HEK293T (cell line): ENCODE measurements at regions not wholly inside any gene's neighbourhood (a gene's known extent, or its start where the extent isn't known, plus 50 kb on each side); places are given as distances from the start of the nearest gene placed in this dataset.

Source experiments
- CTCF ChIA-PET: fragments of 350-600 bp; formaldehyde crosslinking; extraction: SDS; loops from one replicate; lab custom pipeline; 2021; ENCODE audit warnings: antibody characterized with exemption, inconsistent platforms; lab: Yijun Ruan, JAX
- POLR2A ChIA-PET: fragments of 350-600 bp; formaldehyde crosslinking; extraction: SDS; loops from one replicate; lab custom pipeline; 2020; ENCODE audit warnings: antibody characterized with exemption, inconsistent platforms; lab: Yijun Ruan, JAX
- DNase-seq: peaks from one replicate; pipeline ENCODE4 v3.0.0; 2012; ENCODE audit warnings: mixed read lengths; ENCODE audit errors: extremely low spot score
- ARNT ChIP-seq: fragments of 450-650 bp; IDR thresholded peaks from 2 replicates; pipeline ENCODE4 v1.6.1; 2017; ENCODE audit warnings: mild to moderate bottlenecking
- BHLHE40 ChIP-seq: fragments of 450-650 bp; IDR thresholded peaks from 2 replicates; pipeline ENCODE4 v1.6.1; 2016; ENCODE audit warnings: mild to moderate bottlenecking, moderate library complexity, borderline replicate concordance
- CTBP1 ChIP-seq: fragments of 450-650 bp; IDR thresholded peaks from 2 replicates; pipeline ENCODE4 v1.6.1; 2016; ENCODE audit warnings: borderline replicate concordance
- ELF4 ChIP-seq: fragments of 450-650 bp; IDR thresholded peaks from 2 replicates; pipeline ENCODE4 v1.6.1; 2017; ENCODE audit warnings: antibody characterized with exemption
- FOXA1 ChIP-seq: fragments of 450-650 bp; IDR thresholded peaks from 2 replicates; pipeline ENCODE4 v1.6.1; 2016; ENCODE audit warnings: mild to moderate bottlenecking
- FOXK2 ChIP-seq: fragments of 450-650 bp; IDR thresholded peaks from 2 replicates; pipeline ENCODE4 v1.6.1; 2016; ENCODE audit warnings: mild to moderate bottlenecking
- FOXM1 ChIP-seq: fragments of 450-650 bp; IDR thresholded peaks from 2 replicates; pipeline ENCODE4 v1.6.1; 2017; ENCODE audit warnings: mild to moderate bottlenecking, borderline replicate concordance
- HDGF ChIP-seq: fragments of 450-650 bp; IDR thresholded peaks from 2 replicates; pipeline ENCODE4 v1.6.1; 2017; ENCODE audit warnings: antibody characterized with exemption, borderline replicate concordance
- L3MBTL2 ChIP-seq: fragments of 450-650 bp; conservative IDR thresholded peaks from 2 replicates; pipeline ENCODE4 v1.6.1; 2016; ENCODE audit warnings: mild to moderate bottlenecking
- LEF1 ChIP-seq: fragments of 450-650 bp; IDR thresholded peaks from 2 replicates; pipeline ENCODE4 v1.6.1; 2017; ENCODE audit warnings: mild to moderate bottlenecking, borderline replicate concordance
- NFRKB ChIP-seq: fragments of 450-650 bp; IDR thresholded peaks from 2 replicates; pipeline ENCODE4 v1.6.1; 2016; ENCODE audit warnings: mild to moderate bottlenecking, moderate library complexity
- PKNOX1 ChIP-seq: fragments of 450-650 bp; IDR thresholded peaks from 2 replicates; pipeline ENCODE4 v1.6.1; 2016
- SP1 ChIP-seq: fragments of 450-650 bp; IDR thresholded peaks from 2 replicates; pipeline ENCODE4 v1.6.1; 2017
- SUZ12 ChIP-seq: fragments of 450-650 bp; IDR thresholded peaks from 2 replicates; pipeline ENCODE4 v1.6.1; 2016; ENCODE audit warnings: mild to moderate bottlenecking
- TARDBP ChIP-seq: fragments of 450-650 bp; IDR thresholded peaks from 2 replicates; pipeline ENCODE4 v1.6.1; 2016
- ZNF384 ChIP-seq: fragments of 450-650 bp; IDR thresholded peaks from 2 replicates; pipeline ENCODE4 v1.6.1; 2016

DNA sequence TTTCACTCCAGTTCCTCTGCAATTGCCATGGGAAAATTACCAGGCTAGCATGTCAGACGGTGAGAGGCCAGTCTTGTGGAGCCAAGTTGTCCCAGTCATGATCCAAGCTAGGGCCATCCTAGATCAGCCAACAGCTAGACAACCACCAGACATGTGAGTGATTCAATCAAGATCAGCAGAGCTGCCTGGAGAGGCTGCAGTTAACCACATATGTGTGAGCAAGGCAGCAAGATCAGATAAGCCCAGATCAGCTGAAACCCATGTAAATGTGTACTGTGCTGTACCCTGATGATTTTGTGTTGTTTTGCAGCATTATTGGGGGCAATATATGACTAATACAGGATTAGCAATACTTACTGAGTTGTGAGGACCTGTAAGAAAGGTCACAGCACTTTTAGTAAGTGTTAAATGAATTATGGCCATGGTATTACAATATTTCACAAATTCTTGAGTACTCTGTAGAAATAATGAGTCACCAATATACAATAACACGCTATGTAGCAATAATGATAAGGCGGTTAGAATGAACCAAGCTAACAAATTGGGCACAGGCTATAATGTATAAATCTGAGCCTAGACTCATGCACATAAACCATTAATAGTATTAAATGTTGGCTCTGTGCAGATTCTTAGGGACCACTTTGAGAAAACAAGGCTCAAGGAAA is 91.4 kb downstream of the SUDS3 start:
- CTCF ChIA-PET: no interaction called here
- DNase-seq: no peak
- no peak for TF ChIP-seq SP1
- TF ChIP-seq HDGF: no peak
- TF ChIP-seq ARNT: no peak
- TF ChIP-seq FOXA1: no peak
- no peak for TF ChIP-seq NFRKB
- no peak for TF ChIP-seq FOXK2
- no peak for TF ChIP-seq LEF1
- no peak for TF ChIP-seq ELF4
- no peak for TF ChIP-seq TARDBP
- TF ChIP-seq BHLHE40: no peak
- no peak for TF ChIP-seq PKNOX1
- POLR2A ChIA-PET: no interaction called here

- ChIA-PET CTCF (no interaction called here), POLR2A (no interaction called here)
- DNase-seq: no peak
- TF ChIP-seq ZNF384 (no peak), ELF4 (no peak), L3MBTL2 (no peak), HDGF (no peak), BHLHE40 (no peak), FOXK2 (no peak)
These were observed 96.6 kb downstream of the SUDS3 start for GRCh38 chr12:118472940-118473339.

- POLR2A ChIA-PET: no interaction called here
- DNase-seq: no peak
- TF ChIP-seq ELF4: no peak
- TF ChIP-seq BHLHE40: no peak
- TF ChIP-seq ARNT: no peak
- TF ChIP-seq CTBP1: no peak
- no peak for TF ChIP-seq SP1
- no peak for TF ChIP-seq L3MBTL2
- no peak for TF ChIP-seq FOXM1
- no peak for TF ChIP-seq ZNF384
- TF ChIP-seq PKNOX1: no peak
- TF ChIP-seq LEF1: no peak
- no peak for TF ChIP-seq SUZ12
- no peak for TF ChIP-seq FOXK2
- no peak for TF ChIP-seq NFRKB
- no peak for TF ChIP-seq TARDBP
- TF ChIP-seq HDGF: no peak
- no peak for TF ChIP-seq FOXA1
- CTCF ChIA-PET: no interaction called here
These were observed 103.9 kb downstream of the SUDS3 start for GRCh38 chr12:118480235-118480634.

- DNase-seq: no peak
- TF ChIP-seq FOXM1 (no peak), BHLHE40 (no peak), FOXK2 (no peak), SP1 (no peak), ARNT (no peak), CTBP1 (no peak), PKNOX1 (no peak), NFRKB (no peak), SUZ12 (no peak), FOXA1 (no peak), ELF4 (no peak), HDGF (no peak)
- ChIA-PET POLR2A (no interaction called here), CTCF (no interaction called here)
These were observed 111.7 kb downstream of the SUDS3 start for GRCh38 chr12:118488034-118488433.

DNA sequence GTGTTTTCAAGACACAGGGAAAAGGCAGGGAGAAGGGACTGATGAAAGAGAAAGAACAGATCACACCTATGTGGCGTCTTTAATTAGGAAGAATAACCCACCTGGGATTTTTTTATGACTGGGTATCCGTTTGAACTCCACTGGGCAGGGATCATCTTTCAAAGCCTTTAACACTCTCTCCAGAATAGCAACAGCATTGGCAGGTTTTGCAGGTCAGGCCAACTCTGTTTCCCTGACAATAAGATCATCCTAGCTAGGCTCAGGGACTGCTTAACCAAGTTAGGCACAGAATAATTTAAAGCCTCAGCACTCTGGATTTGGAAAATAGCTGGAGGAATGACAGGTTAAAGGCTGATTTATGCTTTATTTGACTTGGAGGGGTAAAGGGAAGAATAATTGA is 117.6 kb downstream of the SUDS3 start:
- no peak for DNase-seq
- TF ChIP-seq TARDBP (no peak), HDGF (no peak)
- ChIA-PET POLR2A (no interaction called here), CTCF (no interaction called here)

- no peak for DNase-seq
These were observed 118.4 kb downstream of the SUDS3 start for GRCh38 chr12:118494776-118495175.

More at GRCh38 chr12:118494776-118495175, 118.4 kb downstream of the SUDS3 start:
- POLR2A ChIA-PET: no interaction called here
- CTCF ChIA-PET: no interaction called here
- TF ChIP-seq ZNF384 (no peak), TARDBP (no peak), HDGF (no peak), FOXM1 (no peak), BHLHE40 (no peak), ELF4 (no peak), PKNOX1 (no peak), LEF1 (no peak), SUZ12 (no peak), L3MBTL2 (no peak), FOXA1 (no peak), NFRKB (no peak), ARNT (no peak), FOXK2 (no peak), SP1 (no peak), CTBP1 (no peak)
